K562 (cell line): ENCODE measurements at regions not wholly inside any gene's neighbourhood (a gene's known extent, or its start where the extent isn't known, plus 50 kb on each side); places are given as distances from the start of the nearest gene placed in this dataset.

ENCODE experiments used
- CBX3 ChIP-seq, 2 experiments: IDR thresholded peaks; 1 replicate in 1 of 2; 2 replicates in 1 of 2; pipeline ENCODE4 v1.6.1; 2012; ENCODE audit warnings: inconsistent platforms in 2 of 2, low read length in 2 of 2, borderline replicate concordance in 1 of 2, control low read depth in 1 of 2
- FOS ChIP-seq: IDR thresholded peaks from 3 replicates; pipeline ENCODE4 v1.6.1; 2011; ENCODE audit not compliant: insufficient read length; ENCODE audit errors: extremely low read depth
- GABPA ChIP-seq: fragments of 200-800 bp; sonication (Bioruptor generic); conservative IDR thresholded peaks from 2 replicates; pipeline ENCODE4 v1.6.1; 2016; ENCODE audit warnings: low read depth, missing genetic modification characterization, missing compliant biosample characterization
- KAT7 ChIP-seq: sonication (generic); formaldehyde crosslinking; IDR thresholded peaks from 2 replicates; pipeline ENCODE4 v1.8.0; 2022; ENCODE audit warnings: missing genetic modification reagents, mild to moderate bottlenecking, borderline replicate concordance
- MBD2 ChIP-seq: sonication (generic); IDR thresholded peaks from 2 replicates; pipeline ENCODE4 v1.6.1; 2016; ENCODE audit warnings: low read depth, borderline replicate concordance
- MTA3 ChIP-seq: fragments of 450-650 bp; formaldehyde crosslinking; IDR thresholded peaks from 2 replicates; pipeline ENCODE4 v1.6.1; 2017; ENCODE audit warnings: mild to moderate bottlenecking, borderline replicate concordance
- NFIX ChIP-seq: fragments of 250-450 bp; sonication (Bioruptor Pico); IDR thresholded peaks from 2 replicates; pipeline ENCODE4 v1.4.0; 2020; ENCODE audit warnings: low read depth, mild to moderate bottlenecking, moderate library complexity
- PHB ChIP-seq: fragments of 250-450 bp; sonication (Bioruptor Pico); IDR thresholded peaks from 2 replicates; pipeline ENCODE4 v1.5.0; 2021
- POLR3A ChIP-seq: IDR thresholded peaks from 2 replicates; pipeline ENCODE4 v1.6.1; 2011; ENCODE audit warnings: borderline replicate concordance, mild to moderate bottlenecking, moderate library complexity; ENCODE audit not compliant: insufficient read length, insufficient read depth; ENCODE audit errors: extremely low read depth
- SMAD3 ChIP-seq: fragments of 450-650 bp; formaldehyde crosslinking; conservative IDR thresholded peaks from 2 replicates; pipeline ENCODE4 v1.4.0; 2020; ENCODE audit warnings: mild to moderate bottlenecking
- SMAD4 ChIP-seq: fragments of 250-450 bp; sonication (Bioruptor Pico); conservative IDR thresholded peaks from 2 replicates; pipeline ENCODE4 v1.8.0; 2021; ENCODE audit warnings: inconsistent platforms, mild to moderate bottlenecking, moderate library complexity
- SRSF7 ChIP-seq: fragments of 200-400 bp; formaldehyde crosslinking; optimal IDR thresholded peaks from 2 replicates; pipeline ENCODE3; 2017; ENCODE audit warnings: mild to moderate bottlenecking, low read depth, low read length
- TCF3 ChIP-seq: sonication (generic); formaldehyde crosslinking; IDR thresholded peaks from 2 replicates; pipeline ENCODE4 v1.4.0; 2020; ENCODE audit warnings: mild to moderate bottlenecking, missing genetic modification reagents
- TRIM28 ChIP-seq: fragments of 450-650 bp; IDR thresholded peaks from 2 replicates; pipeline ENCODE4 v1.6.1; 2017
- ZBTB17 ChIP-seq: fragments of 450-650 bp; formaldehyde crosslinking; IDR thresholded peaks from 2 replicates; pipeline ENCODE4 v1.4.0; 2020; ENCODE audit warnings: mild to moderate bottlenecking
- ZBTB7A ChIP-seq: IDR thresholded peaks from 2 replicates; pipeline ENCODE4 v1.6.1; 2011; ENCODE audit warnings: low read depth, mild to moderate bottlenecking, low read length, moderate library complexity, borderline replicate concordance; ENCODE audit not compliant: control insufficient read depth
- ZNF124 ChIP-seq: sonication (generic); formaldehyde crosslinking; IDR thresholded peaks from 2 replicates; pipeline ENCODE4 v1.8.1; 2022; ENCODE audit warnings: missing genetic modification reagents
- ZNF316 ChIP-seq: fragments of 450-650 bp; IDR thresholded peaks from 2 replicates; pipeline ENCODE4 v1.6.1; 2016
- ZNF436 ChIP-seq: fragments of 250-450, 450-650 bp; sonication (Bioruptor Pico); formaldehyde crosslinking; IDR thresholded peaks from 2 replicates; pipeline ENCODE4 v1.7.0; 2020; ENCODE audit warnings: mild to moderate bottlenecking
- ZNF592 ChIP-seq: fragments of 450-650 bp; IDR thresholded peaks from 2 replicates; pipeline ENCODE4 v1.6.1; 2017; ENCODE audit warnings: antibody characterized with exemption, mild to moderate bottlenecking
- TF ChIP-seq, protein P1 (sequence below), 2 experiments: fragments of 450-650 bp in 1 of 2; sonication (generic) in 1 of 2; formaldehyde crosslinking in 1 of 2; IDR thresholded peaks in 1 of 2; conservative IDR thresholded peaks in 1 of 2; 2 replicates each; pipeline versions ENCODE4 v1.6.1 to v1.8.1; 2016 to 2023; ENCODE audit warnings: mild to moderate bottlenecking in 2 of 2, moderate library complexity in 2 of 2, inconsistent platforms in 1 of 2, missing genetic modification reagents in 1 of 2
- TF ChIP-seq, protein P2 (sequence below): fragments of 250-450 bp; sonication (Bioruptor Pico); IDR thresholded peaks from 2 replicates; pipeline ENCODE4 v1.9.0; 2021; ENCODE audit warnings: mild to moderate bottlenecking
- TF ChIP-seq, protein P3 (sequence below): sonication (generic); formaldehyde crosslinking; IDR thresholded peaks from 2 replicates; pipeline ENCODE4 v1.9.0; 2022; ENCODE audit warnings: mild to moderate bottlenecking, missing genetic modification reagents

- TF ChIP-seq, protein P1, sequence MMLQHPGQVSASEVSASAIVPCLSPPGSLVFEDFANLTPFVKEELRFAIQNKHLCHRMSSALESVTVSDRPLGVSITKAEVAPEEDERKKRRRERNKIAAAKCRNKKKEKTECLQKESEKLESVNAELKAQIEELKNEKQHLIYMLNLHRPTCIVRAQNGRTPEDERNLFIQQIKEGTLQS (IDR thresholded peaks at IDR 0.05) = no peak
- TF ChIP-seq, protein P1 (CRISPR knock-in tag; conservative IDR thresholded peaks at IDR 0.05) = no peak
- TF ChIP-seq MTA3 (peak; percentile 80), ZBTB7A (no peak), ZNF436 (no peak), SRSF7 (no peak), CBX3 (IDR thresholded peaks at IDR 0.05; ENCODE audit: borderline replicate concordance in 1 of 2, low read length in 2 of 2) (no peak), FOS (peak; percentile 93), MBD2 (peak; percentile 53; the same call in 1 of the 2 replicates), SMAD3 (CRISPR knock-in tag) (no peak), GABPA (tag) (no peak; the same call in 1 of the 2 replicates), ZNF124 (CRISPR knock-in tag) (no peak), TRIM28 (no peak), ZBTB17 (CRISPR knock-in tag) (no peak), POLR3A (no peak), ZNF316 (peak; percentile 42; the same call in 1 of the 2 replicates), SMAD4 (CRISPR knock-in tag) (no peak; the same call in 1 of the 2 replicates), NFIX (CRISPR knock-in tag) (no peak), TCF3 (no peak), ZNF592 (no peak), KAT7 (CRISPR knock-in tag) (no peak), PHB (CRISPR knock-in tag) (no peak)
- TF ChIP-seq, protein P2, sequence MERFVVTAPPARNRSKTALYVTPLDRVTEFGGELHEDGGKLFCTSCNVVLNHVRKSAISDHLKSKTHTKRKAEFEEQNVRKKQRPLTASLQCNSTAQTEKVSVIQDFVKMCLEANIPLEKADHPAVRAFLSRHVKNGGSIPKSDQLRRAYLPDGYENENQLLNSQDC (CRISPR knock-in tag) = no peak
- TF ChIP-seq, protein P3, sequence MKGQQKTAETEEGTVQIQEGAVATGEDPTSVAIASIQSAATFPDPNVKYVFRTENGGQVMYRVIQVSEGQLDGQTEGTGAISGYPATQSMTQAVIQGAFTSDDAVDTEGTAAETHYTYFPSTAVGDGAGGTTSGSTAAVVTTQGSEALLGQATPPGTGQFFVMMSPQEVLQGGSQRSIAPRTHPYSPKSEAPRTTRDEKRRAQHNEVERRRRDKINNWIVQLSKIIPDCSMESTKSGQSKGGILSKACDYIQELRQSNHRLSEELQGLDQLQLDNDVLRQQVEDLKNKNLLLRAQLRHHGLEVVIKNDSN (CRISPR knock-in tag) = peak; percentile 82
These were observed 297.1 kb upstream of the NFE2L3 start (continued) for GRCh38 chr7:25854608-25855497.
